Psoas muscle (tissue), 7 donors: ENCODE measurements at regions not wholly inside any gene's neighbourhood (a gene's known extent, or its start where the extent isn't known, plus 50 kb on each side); places are given as distances from the start of the nearest gene placed in this dataset.

Source experiments
- ATAC-seq, 4 donors: fragments of 200-7000 bp; cut with Tn5 transposase; one replicate each; pipeline ENCODE4 v1.9.1; 2020; ENCODE audit warnings: moderate library complexity in 3 of 4, mild to moderate bottlenecking in 2 of 4
- DNase-seq, 2 donors: peaks; one replicate each; pipeline ENCODE4 v3.0.0-alpha.2; 2020
- H3K27ac ChIP-seq: fragments of 200-600 bp; one replicate; pipeline ENCODE4 v1.8.0; 2022
- H3K27me3 ChIP-seq, 3 donors: fragments of 200-600 bp in 1 of 3; one replicate each; pipeline versions ENCODE4 v1.6.1 to v1.8.0; 2013 to 2022; ENCODE audit warnings: low read length in 2 of 3, mild to moderate bottlenecking in 2 of 3, moderate library complexity in 1 of 3; ENCODE audit not compliant: insufficient read depth in 3 of 3
- H3K36me3 ChIP-seq, 2 donors: fragments of 200-600 bp in 1 of 2; one replicate each; pipeline versions ENCODE4 v1.6.1 to v1.8.0; 2013 to 2022; ENCODE audit warnings: low read depth in 1 of 2, mild to moderate bottlenecking in 1 of 2, moderate library complexity in 1 of 2; ENCODE audit not compliant: insufficient read depth in 1 of 2
- H3K4me1 ChIP-seq: fragments of 200-600 bp; one replicate; pipeline ENCODE4 v1.8.0; 2022
- H3K4me3 ChIP-seq: fragments of 200-600 bp; one replicate; pipeline ENCODE4 v1.8.0; 2022; ENCODE audit warnings: mild to moderate bottlenecking
- H3K9me3 ChIP-seq: fragments of 200-600 bp; one replicate; pipeline ENCODE4 v1.8.0; 2022
- WGBS, 3 donors: extraction: QIAGEN DNeasy Blood & Tissue Kit; methylation state at CpG; one replicate each; pipeline versions ENCODE4 v1.1.6 to v1.1.7; 2013; 5-methylcytosine and 5-hydroxymethylcytosine counted together
- intact Hi-C, 2 donors: fragments of 100-400 bp; cut with DNase I; formaldehyde crosslinking; loops; one replicate each; pipeline versions ENCODE4 v1.11.0 to v1.14.2; 2022
- TF ChIP-seq, protein P1 (sequence below): fragments of 200-600 bp; IDR thresholded peaks from one replicate; pipeline ENCODE4 v1.8.0; 2022; ENCODE audit warnings: antibody characterized with exemption
- donor health status: healthy with polysubstance abuse.
- donor health status: DM: no; HTN: no; CAD: no; lungs with moderate emphysema.
- donor health status: Bipolar disorder and iron deficiency.
- donor health status: healthy.
- donor health status: DM: yes; HTN: yes; CAD: no.
- donor health status: DM: no; HTN: no; CAD: no.
- donor health status: DM: yes; HTN: yes; CAD: no.

DNA sequence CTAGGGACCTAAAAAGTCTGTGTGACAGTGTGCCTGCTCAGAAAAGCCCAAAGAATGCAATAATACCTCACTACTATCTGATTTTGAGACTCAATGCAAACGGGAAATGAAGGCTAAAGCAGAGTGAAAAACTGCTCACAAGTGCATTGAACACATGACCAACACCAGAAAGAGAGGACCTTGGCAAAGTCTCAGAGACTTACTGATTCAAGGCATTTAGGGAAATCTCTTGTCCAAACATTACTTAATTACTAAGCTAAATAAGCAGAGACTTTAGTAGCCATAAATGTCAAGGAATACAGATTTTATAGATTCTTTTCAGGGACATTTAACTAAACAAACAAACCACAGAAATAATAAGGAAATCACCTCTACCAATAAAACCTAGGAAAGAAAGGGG lies 916.0 kb downstream of the FSTL5 start:
- ATAC-seq (no peak), DNase-seq (no peak)
- Histone ChIP-seq H3K36me3 (no peaks in the 10 kb centered on the region), H3K9me3 (peaks cover 5% of the 10 kb centered on the region), H3K4me3 (no peak overlapping the region), H3K27me3 (no peaks in the 10 kb centered on the region), H3K27ac (no peak overlapping the region), H3K4me1 (no peaks in the 10 kb centered on the region)
- WGBS, 3 donors: 30 to 56% (median 41%) methylated on average over 1 of the region's 1 CpG
- intact Hi-C loops: no loop called here
- TF ChIP-seq, protein P1, sequence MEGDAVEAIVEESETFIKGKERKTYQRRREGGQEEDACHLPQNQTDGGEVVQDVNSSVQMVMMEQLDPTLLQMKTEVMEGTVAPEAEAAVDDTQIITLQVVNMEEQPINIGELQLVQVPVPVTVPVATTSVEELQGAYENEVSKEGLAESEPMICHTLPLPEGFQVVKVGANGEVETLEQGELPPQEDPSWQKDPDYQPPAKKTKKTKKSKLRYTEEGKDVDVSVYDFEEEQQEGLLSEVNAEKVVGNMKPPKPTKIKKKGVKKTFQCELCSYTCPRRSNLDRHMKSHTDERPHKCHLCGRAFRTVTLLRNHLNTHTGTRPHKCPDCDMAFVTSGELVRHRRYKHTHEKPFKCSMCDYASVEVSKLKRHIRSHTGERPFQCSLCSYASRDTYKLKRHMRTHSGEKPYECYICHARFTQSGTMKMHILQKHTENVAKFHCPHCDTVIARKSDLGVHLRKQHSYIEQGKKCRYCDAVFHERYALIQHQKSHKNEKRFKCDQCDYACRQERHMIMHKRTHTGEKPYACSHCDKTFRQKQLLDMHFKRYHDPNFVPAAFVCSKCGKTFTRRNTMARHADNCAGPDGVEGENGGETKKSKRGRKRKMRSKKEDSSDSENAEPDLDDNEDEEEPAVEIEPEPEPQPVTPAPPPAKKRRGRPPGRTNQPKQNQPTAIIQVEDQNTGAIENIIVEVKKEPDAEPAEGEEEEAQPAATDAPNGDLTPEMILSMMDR: no peak

DNA sequence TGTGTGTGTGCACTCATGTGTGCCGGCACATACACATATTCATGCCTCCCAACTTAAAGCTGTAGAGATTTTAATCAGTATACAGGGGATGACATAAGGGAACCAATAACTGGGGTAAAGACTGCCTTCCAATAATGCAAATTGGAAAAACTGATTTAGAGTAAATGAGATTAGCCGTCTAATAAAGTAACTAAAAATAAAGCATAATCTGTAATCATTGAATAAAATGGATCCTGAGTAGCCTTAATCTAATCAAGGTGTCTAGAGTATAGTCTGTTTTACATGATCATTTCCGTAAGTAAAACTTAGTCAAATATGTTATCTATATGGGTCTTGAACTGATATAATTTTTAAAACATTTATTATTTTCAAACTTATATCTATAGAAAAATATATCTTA lies 925.8 kb downstream of the FSTL5 start:
- H3K27me3 ChIP-seq: no peaks in the 10 kb centered on the region
- no peaks in the 10 kb centered on the region for H3K9me3 ChIP-seq
- H3K27ac ChIP-seq: no peak overlapping the region
- ATAC-seq (no peak), DNase-seq (no peak)
- H3K36me3 ChIP-seq: no peaks in the 10 kb centered on the region
- no peak overlapping the region for H3K4me3 ChIP-seq
- TF ChIP-seq, protein P1: no peak
- H3K4me1 ChIP-seq: no peaks in the 10 kb centered on the region
- 32 to 93% (median 65%) methylated on average over 3 of the region's 3 CpGs for WGBS, 3 donors
- intact Hi-C loops: no loop called here

DNA sequence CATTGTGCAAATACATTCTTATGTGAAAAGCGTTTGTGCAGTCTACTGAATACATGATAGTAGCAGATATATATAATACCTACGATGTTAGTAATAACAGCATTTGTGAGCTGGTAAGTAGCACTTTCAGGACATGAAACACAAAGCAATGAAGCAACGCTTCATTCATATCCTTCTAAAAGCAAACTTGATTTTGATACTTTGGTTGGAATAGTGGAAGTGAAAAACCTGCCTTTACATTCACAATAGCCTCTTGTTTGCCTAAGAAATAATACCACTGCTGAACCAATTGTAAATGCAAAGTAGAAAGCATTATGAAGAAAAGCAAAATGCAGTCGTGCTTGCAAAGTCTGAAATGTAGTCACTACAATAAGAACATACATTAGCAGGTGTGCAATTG lies 926.3 kb downstream of the FSTL5 start:
- no peaks in the 10 kb centered on the region for H3K36me3 ChIP-seq
- H3K27ac ChIP-seq: no peak overlapping the region
- 73 to 84% (median 74%) methylated on average over 4 of the region's 4 CpGs for WGBS, 3 donors
- H3K4me3 ChIP-seq: no peak overlapping the region
- TF ChIP-seq, protein P1: no peak
- ATAC-seq (no peak), DNase-seq (no peak)
- no peaks in the 10 kb centered on the region for H3K9me3 ChIP-seq
- no peaks in the 10 kb centered on the region for H3K4me1 ChIP-seq
- no peaks in the 10 kb centered on the region for H3K27me3 ChIP-seq
- intact Hi-C loops: no loop called here

DNA sequence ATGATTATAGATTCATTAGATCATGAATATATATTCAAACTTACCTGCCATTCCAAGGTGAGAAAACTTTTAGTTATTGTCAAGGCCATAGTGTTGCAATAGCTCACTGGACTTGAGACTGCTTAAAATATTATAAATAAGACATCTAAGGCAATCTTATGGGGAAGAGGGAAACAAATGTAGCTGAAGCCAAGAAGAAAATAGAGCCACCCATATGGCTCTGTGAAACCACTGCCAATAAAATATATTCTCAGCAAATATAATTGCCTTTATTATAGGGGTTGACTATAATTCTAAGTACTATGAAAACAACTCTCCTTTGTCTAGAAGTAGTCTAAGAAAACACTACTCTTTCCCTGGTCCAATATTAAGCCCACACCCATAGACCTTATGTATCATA lies 938.5 kb downstream of the FSTL5 start:
- intact Hi-C loops: no loop called here
- Histone ChIP-seq H3K36me3 (no peaks in the 10 kb centered on the region), H3K9me3 (no peaks in the 10 kb centered on the region), H3K4me1 (no peaks in the 10 kb centered on the region), H3K27ac (no peak overlapping the region), H3K4me3 (no peak overlapping the region), H3K27me3 (no peaks in the 10 kb centered on the region)
- DNase-seq (no peak), ATAC-seq (no peak)
- TF ChIP-seq, protein P1: no peak

DNA sequence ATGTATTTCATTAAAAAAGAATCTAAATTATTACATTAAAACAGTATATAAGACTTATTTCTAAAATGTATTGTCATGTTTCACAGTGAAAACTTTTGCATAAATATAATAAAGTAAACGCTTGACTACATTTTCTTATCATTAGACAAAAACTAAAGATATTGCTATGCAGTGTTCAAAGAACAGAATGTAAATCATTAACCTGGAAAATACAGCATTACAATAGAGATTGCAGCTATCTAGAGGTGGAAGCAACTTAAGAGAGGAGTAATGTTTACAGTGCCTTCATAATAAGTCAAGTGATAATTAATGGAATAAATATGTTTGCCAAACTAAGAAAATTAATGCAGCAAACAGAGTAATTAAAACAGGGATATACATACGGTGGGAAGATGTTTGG lies 940.9 kb downstream of the FSTL5 start:
- H3K36me3 ChIP-seq: no peaks in the 10 kb centered on the region
- DNase-seq (no peak), ATAC-seq (no peak)
- no peaks in the 10 kb centered on the region for H3K27me3 ChIP-seq
- intact Hi-C loops: no loop called here
- no peaks in the 10 kb centered on the region for H3K4me1 ChIP-seq
- no peak overlapping the region for H3K27ac ChIP-seq
- H3K4me3 ChIP-seq: no peak overlapping the region
- TF ChIP-seq, protein P1: no peak
- 88 to 92% (median 89%) methylated on average over 2 of the region's 2 CpGs for WGBS, 3 donors
- H3K9me3 ChIP-seq: no peaks in the 10 kb centered on the region
